Endothelial cell of umbilical vein (primary cell): ENCODE measurements at regions not wholly inside any gene's neighbourhood (a gene's known extent, or its start where the extent isn't known, plus 50 kb on each side); places are given as distances from the start of the nearest gene placed in this dataset.

Source experiments
- BruUV-seq: library from RNA; stranded (reverse); fragments of 400-500 nt; replicated peaks from 2 replicates; lab custom pipeline; 2021; lab: Mats Ljungman, UMichigan
- CTCF ChIA-PET: fragments of 300-600, 350-600 bp; sonication (Branson Sonifier 250); formaldehyde crosslinking; loops from one replicate; lab custom pipeline; 2021; ENCODE audit warnings: antibody characterized with exemption, inconsistent platforms; lab: Charles Lee
- POLR2A ChIA-PET: fragments of 300-600, 350-600 bp; sonication (Branson Sonifier 250); formaldehyde crosslinking; loops from one replicate; lab custom pipeline; 2021; ENCODE audit warnings: antibody characterized with exemption, inconsistent platforms; lab: Charles Lee
- DNase-seq: peaks from one replicate; pipeline ENCODE4 v3.0.0-alpha.2; 2011; ENCODE audit warnings: low read depth, low spot score
- FAIRE-seq: peaks from 2 replicates; lab custom pipeline; 2011; peaks lifted over from hg19 to GRCh38; lab: Jason Lieb, UNC
- H2AFZ ChIP-seq: 2 replicates; pipeline ENCODE4 v1.6.0; 2012; ENCODE audit warnings: low read depth, low read length, control low read depth, inconsistent platforms
- H3K27ac ChIP-seq: 2 replicates; pipeline ENCODE4 v1.5.1; 2011; ENCODE audit warnings: low read depth, mild to moderate bottlenecking, control low read depth, low read length, moderate library complexity; ENCODE audit not compliant: insufficient read depth
- H3K27me3 ChIP-seq, 2 experiments: 2 replicates each; pipeline versions ENCODE4 v1.6.0 to v1.6.1; 2011; ENCODE audit warnings: low read length in 2 of 2, mixed read lengths in 1 of 2; ENCODE audit not compliant: control insufficient read depth in 2 of 2, insufficient read depth in 2 of 2
- H3K36me3 ChIP-seq, 2 experiments: 2 replicates in 1 of 2; 3 replicates in 1 of 2; pipeline ENCODE4 v1.5.1; 2011; ENCODE audit warnings: low read length in 2 of 2, mild to moderate bottlenecking in 1 of 2, moderate library complexity in 1 of 2; ENCODE audit not compliant: control insufficient read depth in 2 of 2, insufficient read depth in 2 of 2; ENCODE audit errors: extremely low read depth in 1 of 2
- H3K4me1 ChIP-seq: 3 replicates; pipeline ENCODE4 v1.5.1; 2011; ENCODE audit warnings: mild to moderate bottlenecking, low read length; ENCODE audit not compliant: control insufficient read depth, insufficient read depth; ENCODE audit errors: extremely low read depth
- H3K4me2 ChIP-seq: 2 replicates; pipeline ENCODE4 v1.6.1; 2011; ENCODE audit warnings: low read length, control low read depth, mixed read lengths; ENCODE audit not compliant: insufficient read depth
- H3K4me3 ChIP-seq, 3 experiments: fragments of 200-600 bp in 1 of 3; sonication (generic), shearing (Covaris generic) in 1 of 3; replicated peaks in 1 of 3; 2 replicates each; pipeline ENCODE4 v1.5.1; 2011 to 2016; ENCODE audit warnings: control low read depth in 3 of 3, low read length in 3 of 3, mild to moderate bottlenecking in 2 of 3, inconsistent platforms in 1 of 3, low read depth in 1 of 3, moderate library complexity in 1 of 3; ENCODE audit not compliant: insufficient read depth in 1 of 3
- H3K79me2 ChIP-seq: 2 replicates; pipeline ENCODE4 v1.6.0; 2012; ENCODE audit warnings: low read length, inconsistent platforms; ENCODE audit not compliant: control insufficient read depth, insufficient read depth
- H3K9ac ChIP-seq: replicated peaks from 2 replicates; pipeline ENCODE3; 2011; ENCODE audit warnings: low read length, control low read depth; ENCODE audit not compliant: insufficient read depth; ENCODE audit errors: extremely low read depth
- H3K9me1 ChIP-seq: replicated peaks from 3 replicates; pipeline ENCODE4 v1.6.0; 2011; ENCODE audit warnings: mild to moderate bottlenecking, low read length; ENCODE audit not compliant: control insufficient read depth, insufficient read depth; ENCODE audit errors: extremely low read depth
- H3K9me3 ChIP-seq: replicated peaks from 2 replicates; pipeline ENCODE4 v1.5.1; 2012; ENCODE audit warnings: low read length, inconsistent platforms; ENCODE audit not compliant: control insufficient read depth, insufficient read depth
- H4K20me1 ChIP-seq: replicated peaks from 2 replicates; pipeline ENCODE3; 2011; ENCODE audit warnings: mild to moderate bottlenecking, low read length; ENCODE audit not compliant: control insufficient read depth, insufficient read depth; ENCODE audit errors: extremely low read depth
- CTCF ChIP-seq, 2 donors: IDR thresholded peaks; 1 replicate in 1 of 2; 2 replicates in 1 of 2; pipeline ENCODE4 v1.5.1; 2011; ENCODE audit warnings: low read length in 2 of 2, mild to moderate bottlenecking in 2 of 2, moderate library complexity in 2 of 2, control low read depth in 1 of 2, inconsistent platforms in 1 of 2, low read depth in 1 of 2; ENCODE audit not compliant: insufficient read depth in 1 of 2; ENCODE audit errors: extremely low read depth in 1 of 2
- GATA2 ChIP-seq: IDR thresholded peaks from 2 replicates; pipeline ENCODE4 v1.7.0; 2011; ENCODE audit warnings: low read depth, mild to moderate bottlenecking, moderate library complexity, mixed read lengths, low read length; ENCODE audit not compliant: insufficient read length, insufficient read depth
- JUN ChIP-seq: IDR thresholded peaks from 2 replicates; pipeline ENCODE4 v1.6.1; 2011; ENCODE audit warnings: borderline replicate concordance, low read depth; ENCODE audit not compliant: insufficient read length, insufficient read depth
- MAX ChIP-seq: IDR thresholded peaks from 2 replicates; pipeline ENCODE4 v1.6.1; 2011; ENCODE audit not compliant: insufficient read depth, insufficient read length
- POLR2A ChIP-seq: IDR thresholded peaks from 2 replicates; pipeline ENCODE4 v1.6.1; 2012; ENCODE audit warnings: low read depth, mild to moderate bottlenecking, control low read depth, low read length
- POLR2AphosphoS5 ChIP-seq: IDR thresholded peaks from 2 replicates; pipeline ENCODE4 v1.6.1; 2012; ENCODE audit warnings: low read depth, mild to moderate bottlenecking, control low read depth, low read length, moderate library complexity; ENCODE audit not compliant: insufficient read depth
- dilution Hi-C: fragments of 300-500 bp; cut with MboI; formaldehyde crosslinking; loops from one replicate; pipeline ENCODE4 v1.15.0; 2019; ENCODE audit warnings: low sequenced_read_pairs; ENCODE audit not compliant: extremely low pct_ligation_motif_present
- intact Hi-C: fragments of 100-400 bp; cut with micrococcal nuclease; formaldehyde crosslinking; loops from one replicate; pipeline ENCODE4 v1.10.0; 2022

- BruUV-seq: no TSS peak
- dilution Hi-C loops: no loop called here
- TF ChIP-seq GATA2 (no peak), MAX (no peak), POLR2A (no peak), CTCF (IDR thresholded peaks at IDR 0.05; ENCODE audit: extremely low read depth in 1 of 2, insufficient read depth in 1 of 2, low read depth in 1 of 2, low read length in 2 of 2) (no peak), JUN (no peak), POLR2AphosphoS5 (no peak)
- POLR2A ChIA-PET: no interaction called here
- Histone ChIP-seq H3K9me1 (no peaks in the 10 kb centered on the region), H3K4me1 (no peaks in the 10 kb centered on the region), H3K27ac (no peak overlapping the region), H3K79me2 (no peaks in the 10 kb centered on the region), H3K4me2 (no peak overlapping the region), H3K36me3 (no peaks in the 10 kb centered on the region), H4K20me1 (no peaks in the 10 kb centered on the region), H3K27me3 (no peaks in the 10 kb centered on the region), H3K4me3 (no peak overlapping the region), H3K9ac (no peak overlapping the region), H2AFZ (no peak overlapping the region), H3K9me3 (no peaks in the 10 kb centered on the region)
- FAIRE-seq (no peak), DNase-seq (no peak)
- CTCF ChIA-PET: interaction anchor here (0.5 to 1.4 kb wide), 2 partner anchors 38 to 270 kb away, joined by 3 to 4 read pairs; no protein-coding TSS in a partner anchor
- intact Hi-C loops: no loop called here
Observed at GRCh38 chr9:86452201-86452828, 98.1 kb upstream of the TUT7 start.
